ENCODE measurements at regions not wholly inside any gene's neighbourhood (a gene's known extent, or its start where the extent isn't known, plus 50 kb on each side); places are given as distances from the start of the nearest gene placed in this dataset.

GRCh38 chr15:70271422-70272088, 173.8 kb upstream of the TLE3 start:
- peak; percentile 97 for DNase-seq

DNA sequence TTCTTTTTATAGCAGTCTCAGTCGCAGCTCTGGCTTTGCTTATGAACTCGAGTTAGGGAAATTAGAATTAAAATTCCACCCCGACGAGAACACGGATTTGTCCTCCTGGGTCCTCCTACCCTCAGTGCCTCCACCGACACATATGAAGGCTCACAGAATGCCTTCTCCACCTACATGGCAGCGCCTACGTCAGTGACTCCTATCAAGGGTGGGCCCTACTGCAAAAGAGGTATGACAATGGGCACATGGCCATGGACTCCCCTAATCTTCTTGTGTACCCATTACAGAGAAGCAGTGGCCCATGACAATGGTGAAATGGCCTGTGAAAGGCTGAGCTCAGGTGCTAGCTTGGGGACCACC, 173.0 kb upstream of the TLE3 start:
- DNase-seq, result no peak

DNA sequence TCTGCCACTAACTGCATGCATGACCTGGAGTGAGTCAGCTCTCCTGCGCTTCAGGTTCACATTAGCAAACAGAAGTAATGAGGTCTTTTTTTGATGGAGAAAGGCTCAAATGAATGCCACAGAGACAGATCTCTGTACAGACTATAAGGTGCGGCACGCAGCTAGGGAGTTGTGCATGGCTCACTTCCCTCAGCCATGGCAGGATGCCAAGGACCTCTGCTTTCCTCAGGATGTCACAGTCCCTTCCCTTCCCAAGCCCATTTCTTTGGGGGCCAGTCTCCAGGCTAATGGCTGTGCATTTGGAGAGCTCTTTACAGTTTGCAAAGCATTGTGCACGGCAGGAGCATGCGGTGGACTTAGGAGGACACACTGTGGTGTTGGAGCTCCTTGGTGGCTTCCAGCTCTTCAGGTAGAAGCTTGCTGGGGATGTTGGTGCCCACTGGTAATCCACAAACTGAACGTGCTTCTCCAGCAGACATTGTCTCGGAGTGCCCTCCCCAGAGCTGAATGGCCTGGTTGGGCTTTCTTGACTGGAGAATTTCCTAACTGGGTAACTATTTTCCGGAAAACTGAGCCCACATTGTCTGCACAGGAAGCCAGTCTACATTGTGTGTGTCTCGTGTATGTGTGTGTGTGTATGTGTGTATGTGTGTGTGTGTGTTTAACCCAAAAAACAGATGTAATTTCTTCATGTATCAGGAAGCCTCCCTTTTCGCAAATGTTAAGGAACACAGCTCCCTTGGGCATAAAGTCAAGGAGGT, 172.5 kb upstream of the TLE3 start:
- no peak for DNase-seq

- DNase-seq, result no peak
Observed at GRCh38 chr15:70269311-70269911, 171.7 kb upstream of the TLE3 start.

- DNase-seq, result no peak
Observed at GRCh38 chr15:70268698-70269251, 171.1 kb upstream of the TLE3 start.

GRCh38 chr15:70267879-70268278, 170.2 kb upstream of the TLE3 start:
- DNase-seq, result peak; percentile 42

GRCh38 chr15:70267306-70267705, 169.6 kb upstream of the TLE3 start:
- no peak for DNase-seq

GRCh38 chr15:70266412-70267121, 168.8 kb upstream of the TLE3 start:
- peak; percentile 37 for DNase-seq

DNA sequence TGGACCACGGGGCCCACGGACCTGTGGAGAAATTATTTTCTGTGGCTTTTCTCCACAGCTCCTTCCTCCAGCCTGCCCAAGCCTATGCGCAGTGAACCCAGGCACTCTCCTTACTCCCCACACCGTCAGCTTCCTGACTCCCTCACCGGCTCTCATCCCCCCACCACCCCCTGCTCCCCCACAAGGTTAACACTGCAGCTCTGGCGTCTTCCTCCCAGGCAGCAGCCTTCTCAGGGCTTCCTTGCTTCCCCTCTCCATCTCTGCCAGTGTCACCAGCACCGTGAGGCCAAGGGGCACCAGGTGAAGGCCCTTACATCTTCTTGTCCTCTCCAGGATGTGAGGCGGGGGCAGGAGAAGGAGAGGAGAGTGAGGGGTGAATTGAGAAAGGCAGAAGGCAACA, 168.3 kb upstream of the TLE3 start:
- DNase-seq, result no peak

- no peak for DNase-seq
Observed at GRCh38 chr15:70265466-70265978, 167.8 kb upstream of the TLE3 start.

DNA sequence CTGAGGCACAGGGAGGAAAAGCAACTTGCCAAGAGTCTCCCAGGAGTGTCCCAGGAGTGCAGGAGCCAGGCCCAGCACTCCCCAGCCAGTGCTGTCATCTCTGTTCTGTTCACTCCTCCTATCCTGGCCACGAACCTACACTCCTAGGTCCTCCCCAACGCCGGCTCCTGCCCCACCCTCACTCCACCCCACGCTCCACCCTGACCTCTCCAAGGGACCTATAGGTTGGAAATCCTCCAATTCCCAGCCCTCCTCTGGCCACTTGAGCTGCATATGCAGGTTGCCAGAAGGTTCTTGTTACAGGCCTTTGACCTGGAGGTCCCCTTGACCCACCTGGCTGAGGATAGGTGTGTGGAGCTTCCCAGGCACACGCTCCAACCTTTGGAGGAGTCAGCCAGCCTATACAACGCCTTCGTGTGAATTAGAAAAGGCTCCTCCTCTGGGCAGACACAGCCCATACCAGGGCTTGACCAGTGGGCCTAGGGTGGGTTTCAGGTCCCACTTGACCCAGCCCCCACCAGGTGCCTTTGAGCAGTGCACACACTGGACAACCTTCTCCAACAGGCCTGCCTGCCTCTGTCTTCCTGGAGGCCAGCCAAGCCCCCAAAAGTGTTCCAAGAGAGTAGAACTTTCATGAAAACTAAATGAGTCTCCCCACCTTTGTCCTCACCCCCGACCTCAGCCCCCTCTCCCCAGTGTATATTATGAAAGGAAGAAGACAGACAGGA, 167.2 kb upstream of the TLE3 start:
- DNase-seq, result no peak

- DNase-seq, result peak; percentile 31
Observed at GRCh38 chr15:70264014-70264582, 166.4 kb upstream of the TLE3 start.

DNA sequence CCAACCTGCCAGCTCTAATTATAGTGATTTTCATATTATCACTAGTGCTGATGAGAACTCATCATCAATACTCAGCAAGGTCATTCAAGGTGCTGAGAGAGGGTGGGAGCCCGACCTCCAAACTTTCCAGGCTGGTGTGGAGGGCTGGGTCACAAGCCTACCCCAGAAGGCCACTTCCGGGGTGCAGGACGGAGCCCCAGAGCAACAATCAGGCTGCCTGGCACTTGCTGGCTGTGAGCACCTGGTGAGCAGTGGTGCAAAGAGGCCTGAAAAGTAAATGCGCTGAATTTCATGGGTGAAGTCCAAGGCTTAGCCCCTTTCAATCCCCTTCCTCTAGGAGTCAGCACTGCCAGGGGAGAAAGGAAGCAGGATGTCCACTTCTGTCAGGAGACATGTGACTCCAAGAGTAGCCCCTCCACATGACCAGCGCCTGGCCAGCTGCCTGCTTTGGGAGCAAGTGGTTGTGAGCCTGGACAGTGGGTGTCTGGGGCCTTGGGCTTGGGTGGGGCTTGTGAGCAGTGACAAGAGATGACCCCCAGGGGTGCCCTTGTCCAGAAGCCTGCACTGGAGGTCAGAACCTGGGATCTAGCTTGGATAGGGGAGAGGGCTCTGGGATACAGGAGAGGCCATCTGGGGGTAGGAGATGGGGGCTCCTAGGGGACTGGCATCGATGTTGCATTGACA, 165.0 kb upstream of the TLE3 start:
- DNase-seq, result no peak

GRCh38 chr15:70262171-70262570, 164.5 kb upstream of the TLE3 start:
- DNase-seq, result no peak

DNA sequence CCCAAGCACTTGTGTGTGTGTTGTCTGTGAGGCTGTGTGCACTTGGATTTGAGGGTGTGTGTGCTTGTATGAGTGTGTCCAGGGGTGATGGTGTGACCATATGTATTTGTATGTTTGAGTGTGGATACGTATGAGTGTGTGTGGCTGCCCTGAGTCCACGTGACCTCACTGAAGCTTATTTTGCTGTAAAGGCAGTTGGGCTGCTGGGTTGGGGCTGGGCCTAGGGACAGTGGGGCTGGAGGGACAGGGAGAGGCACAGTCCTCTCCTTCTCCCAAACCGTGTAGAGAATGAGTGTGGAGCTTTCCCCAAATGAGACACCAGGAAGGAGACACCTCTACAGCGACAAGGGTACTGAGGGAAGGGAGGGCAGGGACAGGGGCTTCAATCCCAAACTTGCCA, 163.4 kb upstream of the TLE3 start:
- no peak for DNase-seq

- DNase-seq, result no peak
Observed at GRCh38 chr15:70260580-70260979, 162.9 kb upstream of the TLE3 start.

GRCh38 chr15:70259640-70260508, 162.2 kb upstream of the TLE3 start:
- peak; percentile 11 for DNase-seq

GRCh38 chr15:70259028-70259424, 161.3 kb upstream of the TLE3 start:
- DNase-seq, result peak; percentile 78

DNA sequence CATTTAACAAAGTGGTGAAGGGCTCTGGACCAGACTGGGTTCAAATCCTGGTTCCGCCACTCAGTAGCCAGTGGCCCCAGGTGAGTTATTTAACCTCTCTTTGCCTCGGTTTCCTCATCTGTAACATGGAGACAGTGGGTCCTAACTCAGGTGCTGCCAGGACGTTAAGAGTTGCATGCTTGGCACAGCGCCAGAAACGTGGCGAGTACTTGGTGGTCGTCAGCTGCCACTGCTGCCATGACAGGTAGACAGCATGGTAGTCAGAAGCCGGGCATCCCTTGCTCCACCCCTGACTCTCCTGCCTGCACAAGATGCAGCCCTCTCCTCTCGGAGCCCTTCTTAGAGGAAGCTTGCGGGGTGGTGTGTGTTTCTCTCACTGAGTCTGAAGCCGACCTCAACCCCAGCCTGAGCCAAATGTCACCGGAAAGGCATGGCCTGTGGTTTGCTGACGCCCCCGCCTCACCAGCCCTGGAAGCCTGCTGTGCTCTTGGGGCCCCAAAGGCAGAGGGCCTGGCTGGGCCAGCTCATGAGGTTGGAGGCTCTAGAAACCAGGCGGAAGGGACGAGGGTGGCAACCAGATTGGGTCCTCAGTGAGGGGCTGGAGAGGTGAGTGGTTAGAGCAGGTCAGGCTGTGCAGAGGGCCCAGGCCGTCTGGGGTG, 160.8 kb upstream of the TLE3 start:
- no peak for DNase-seq
